Esophagus squamous epithelium (tissue), 5 donors: ENCODE measurements at regions not wholly inside any gene's neighbourhood (a gene's known extent, or its start where the extent isn't known, plus 50 kb on each side); places are given as distances from the start of the nearest gene placed in this dataset.

Experiments used
- DNase-seq: peaks from one replicate; lab custom pipeline; 2025; lab: John Stamatoyannopoulos, UW
- H3K27ac ChIP-seq, 4 donors: fragments of 200-600 bp; sonication (generic); one replicate each; pipeline ENCODE4 v1.5.1; 2016 to 2019; ENCODE audit warnings: mild to moderate bottlenecking in 1 of 4
- H3K27me3 ChIP-seq, 4 donors: fragments of 200-600 bp; sonication (generic); 1 replicate in 3 of 4; 2 replicates in 1 of 4; pipeline versions ENCODE4 v1.5.1 to v1.6.0; 2017 to 2021; ENCODE audit warnings: antibody characterized with exemption in 1 of 4
- H3K36me3 ChIP-seq, 3 donors: fragments of 200-600 bp; sonication (generic); one replicate each; pipeline ENCODE4 v1.5.1; 2016 to 2019
- H3K4me1 ChIP-seq, 3 donors: fragments of 200-600 bp; sonication (generic); one replicate each; pipeline ENCODE4 v1.5.1; 2017 to 2019
- H3K4me3 ChIP-seq, 4 donors: fragments of 200-600 bp; sonication (generic); 1 replicate in 3 of 4; 2 replicates in 1 of 4; pipeline ENCODE4 v1.5.1; 2016 to 2019; ENCODE audit warnings: mild to moderate bottlenecking in 2 of 4, moderate library complexity in 1 of 4
- H3K9me3 ChIP-seq, 3 donors: fragments of 200-600 bp; sonication (generic); one replicate each; pipeline ENCODE4 v1.5.1; 2016 to 2019
- POLR2A ChIP-seq, 4 donors: fragments of 450-650 bp; IDR thresholded peaks; one replicate each; pipeline ENCODE4 v1.6.1; 2017; ENCODE audit warnings: antibody characterized with exemption in 4 of 4, mild to moderate bottlenecking in 4 of 4, moderate library complexity in 3 of 4
- WGBS, 2 donors: methylation state at CpG; one replicate each; pipeline ENCODE4 v1.1.5; 2018; 5-methylcytosine and 5-hydroxymethylcytosine counted together
- intact Hi-C: fragments of 100-400 bp; cut with DNase I; formaldehyde crosslinking; loops from one replicate; pipeline ENCODE4 v1.15.0; 2022
- TF ChIP-seq, protein P1 (sequence below), 6 experiments: fragments of 450-650 bp in 4 of 6; fragments of 200-600 bp in 2 of 6; sonication (generic) in 2 of 6; IDR thresholded peaks; one replicate each; pipeline ENCODE4 v1.5.1; 2016 to 2019; ENCODE audit warnings: antibody characterized with exemption in 6 of 6, mild to moderate bottlenecking in 4 of 6, moderate library complexity in 4 of 6
- donor health status: DM: yes; HTN: yes; CAD: no.

DNA sequence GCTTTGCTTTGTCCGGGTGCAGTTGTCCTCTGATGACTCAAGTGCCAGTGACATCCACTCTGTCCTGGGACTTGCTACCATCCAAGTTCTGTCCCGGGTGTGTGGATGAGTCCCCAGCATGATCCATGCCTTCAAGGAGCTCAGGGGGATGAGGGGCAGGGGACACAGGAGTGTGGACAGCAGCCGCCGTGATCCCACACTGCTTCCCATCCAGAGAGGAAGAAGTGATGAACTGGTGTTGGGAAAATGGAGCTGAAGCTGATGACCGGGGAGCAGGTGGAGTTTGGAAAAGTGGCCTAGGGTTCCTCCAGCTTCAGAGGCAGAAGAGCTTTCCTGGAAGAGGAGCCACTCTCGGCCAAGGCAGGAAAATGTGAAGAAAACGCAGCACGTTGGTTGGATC is 249.6 kb upstream of the TNRC6C start:
- H3K9me3 ChIP-seq = peaks cover 0 to 14% (median 14%) of the 10 kb centered on the region in 3 donors
- H3K27me3 ChIP-seq = peaks cover 0 to 17% (median 0%) of the 10 kb centered on the region in 4 donors
- H3K4me1 ChIP-seq = no peaks in the 10 kb centered on the region
- H3K4me3 ChIP-seq = no peak overlapping the region
- no peaks in the 10 kb centered on the region for H3K36me3 ChIP-seq
- 87 to 88% methylated on average over 6 to 7 of the region's 8 CpGs for WGBS, 2 donors
- DNase-seq = no peak
- TF ChIP-seq, protein P1, sequence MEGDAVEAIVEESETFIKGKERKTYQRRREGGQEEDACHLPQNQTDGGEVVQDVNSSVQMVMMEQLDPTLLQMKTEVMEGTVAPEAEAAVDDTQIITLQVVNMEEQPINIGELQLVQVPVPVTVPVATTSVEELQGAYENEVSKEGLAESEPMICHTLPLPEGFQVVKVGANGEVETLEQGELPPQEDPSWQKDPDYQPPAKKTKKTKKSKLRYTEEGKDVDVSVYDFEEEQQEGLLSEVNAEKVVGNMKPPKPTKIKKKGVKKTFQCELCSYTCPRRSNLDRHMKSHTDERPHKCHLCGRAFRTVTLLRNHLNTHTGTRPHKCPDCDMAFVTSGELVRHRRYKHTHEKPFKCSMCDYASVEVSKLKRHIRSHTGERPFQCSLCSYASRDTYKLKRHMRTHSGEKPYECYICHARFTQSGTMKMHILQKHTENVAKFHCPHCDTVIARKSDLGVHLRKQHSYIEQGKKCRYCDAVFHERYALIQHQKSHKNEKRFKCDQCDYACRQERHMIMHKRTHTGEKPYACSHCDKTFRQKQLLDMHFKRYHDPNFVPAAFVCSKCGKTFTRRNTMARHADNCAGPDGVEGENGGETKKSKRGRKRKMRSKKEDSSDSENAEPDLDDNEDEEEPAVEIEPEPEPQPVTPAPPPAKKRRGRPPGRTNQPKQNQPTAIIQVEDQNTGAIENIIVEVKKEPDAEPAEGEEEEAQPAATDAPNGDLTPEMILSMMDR (IDR thresholded peaks at IDR 0.05) = no peak
- TF ChIP-seq POLR2A (IDR thresholded peaks at IDR 0.05) = no peak
- intact Hi-C loops = no loop called here
- H3K27ac ChIP-seq = no peak overlapping the region

DNA sequence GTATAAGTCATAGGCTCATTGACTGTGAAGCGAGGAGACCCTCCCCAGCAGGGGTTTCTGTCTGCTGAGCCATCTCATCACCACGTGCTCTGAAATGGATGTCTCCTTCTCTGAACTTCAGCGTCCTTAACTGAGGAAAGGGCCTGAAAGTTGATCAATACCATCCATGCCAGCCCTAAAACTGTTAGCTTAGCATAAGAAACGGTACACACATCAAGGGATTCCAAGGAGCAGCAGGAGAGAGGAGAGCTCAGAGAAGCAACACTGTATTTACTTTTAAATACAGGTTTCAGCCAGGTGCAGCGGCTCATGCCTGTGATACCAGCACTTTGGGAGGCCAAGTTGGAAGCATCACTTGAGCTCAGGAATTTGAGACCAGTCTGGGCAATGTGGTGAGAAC is 248.9 kb upstream of the TNRC6C start:
- TF ChIP-seq POLR2A (IDR thresholded peaks at IDR 0.05) = no peak
- TF ChIP-seq, protein P1 (IDR thresholded peaks at IDR 0.05) = no peak
- Histone ChIP-seq H3K4me3 (no peak overlapping the region), H3K27me3 (peaks cover 0 to 21% (median 0%) of the 10 kb centered on the region in 4 donors), H3K9me3 (peaks cover 0 to 13% (median 7%) of the 10 kb centered on the region in 3 donors), H3K36me3 (no peaks in the 10 kb centered on the region), H3K4me1 (no peaks in the 10 kb centered on the region), H3K27ac (no peak overlapping the region)
- 45 to 60% methylated on average over 4 to 5 of the region's 5 CpGs for WGBS, 2 donors
- no peak for DNase-seq
- intact Hi-C loops = no loop called here

DNA sequence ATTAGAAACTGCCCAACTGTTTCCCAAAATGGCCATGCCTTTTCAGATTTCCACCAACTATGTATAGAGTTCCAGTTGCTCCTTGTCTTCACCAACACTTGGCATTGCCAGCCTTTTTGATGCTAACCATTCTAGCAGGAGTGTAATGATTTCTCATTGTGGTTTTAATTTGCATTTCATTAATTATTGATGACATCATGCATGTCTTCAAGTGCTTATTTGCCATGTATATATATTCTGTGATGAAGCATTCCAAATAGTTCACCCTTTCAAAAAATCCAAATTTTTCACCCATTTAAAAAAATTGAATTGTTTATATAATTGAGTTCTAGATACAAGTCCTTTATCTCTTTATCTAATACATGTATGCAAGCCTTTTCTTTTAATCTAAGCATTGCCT is 245.9 kb upstream of the TNRC6C start:
- no peak for TF ChIP-seq POLR2A (IDR thresholded peaks at IDR 0.05)
- TF ChIP-seq, protein P1 (IDR thresholded peaks at IDR 0.05) = no peak
- Histone ChIP-seq H3K27ac (no peak overlapping the region), H3K4me1 (no peaks in the 10 kb centered on the region), H3K4me3 (no peak overlapping the region), H3K27me3 (peaks cover 0 to 29% (median 0%) of the 10 kb centered on the region in 4 donors), H3K36me3 (no peaks in the 10 kb centered on the region), H3K9me3 (peaks cover 0 to 6% (median 0%) of the 10 kb centered on the region in 3 donors)
- intact Hi-C loops = no loop called here
- no peak for DNase-seq

DNA sequence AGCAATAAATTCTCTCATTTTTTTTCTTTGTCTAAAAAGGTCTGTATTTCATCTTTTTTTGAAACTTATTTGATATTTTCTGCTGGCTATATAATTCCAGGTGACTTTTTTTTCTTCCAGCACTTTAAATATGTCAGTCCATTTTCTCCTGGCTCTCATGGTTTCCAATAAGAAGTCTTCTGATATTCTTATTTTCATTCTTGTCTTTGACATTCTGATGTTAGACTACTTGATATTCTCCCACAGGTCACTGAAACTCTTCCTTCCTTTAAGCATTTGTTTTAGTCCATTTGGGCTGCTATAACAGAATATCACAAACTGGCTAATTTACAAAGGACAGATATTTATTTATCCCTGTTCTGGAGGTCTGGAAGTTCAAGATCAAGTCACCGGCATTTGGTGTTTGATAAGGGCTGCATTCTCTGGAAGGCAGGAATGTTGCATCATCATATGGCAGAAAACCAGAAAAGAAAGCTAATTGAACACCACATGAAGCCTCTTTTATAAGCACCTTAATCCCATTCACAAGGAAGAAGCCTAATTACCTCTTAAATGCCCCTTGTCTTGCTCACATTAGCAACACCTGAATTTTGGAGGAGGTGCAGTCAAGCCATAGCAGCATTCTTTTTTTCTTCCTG is 242.1 kb upstream of the TNRC6C start:
- intact Hi-C loops = no loop called here
- DNase-seq = no peak

More for the DNA sequence above, 242.1 kb upstream of the TNRC6C start:
- Histone ChIP-seq H3K4me3 (no peak overlapping the region), H3K9me3 (peaks cover 0 to 6% (median 0%) of the 10 kb centered on the region in 3 donors), H3K27ac (no peak overlapping the region), H3K27me3 (peaks cover 0 to 39% (median 0%) of the 10 kb centered on the region in 4 donors), H3K36me3 (peaks cover 0 to 3% (median 0%) of the 10 kb centered on the region in 3 donors), H3K4me1 (no peaks in the 10 kb centered on the region)
- TF ChIP-seq, protein P1 (IDR thresholded peaks at IDR 0.05) = no peak
- no peak for TF ChIP-seq POLR2A (IDR thresholded peaks at IDR 0.05)
- 41 to 53% methylated on average over 1 of the region's 1 CpG for WGBS, 2 donors
